ENCODE measurements at regions not wholly inside any gene's neighbourhood (a gene's known extent, or its start where the extent isn't known, plus 50 kb on each side); places are given as distances from the start of the nearest gene placed in this dataset.

GRCh38 chr13:46948338-46948737, 51.5 kb upstream of the HTR2A start:
- DNase-seq: no peak

- DNase-seq: no peak
These were observed 50.8 kb upstream of the HTR2A start for GRCh38 chr13:46947425-46948191.
